NOMO-1 treated with dmso at 0.1 percent for 144 hours (cell line): ENCODE measurements at regions not wholly inside any gene's neighbourhood (a gene's known extent, or its start where the extent isn't known, plus 50 kb on each side); places are given as distances from the start of the nearest gene placed in this dataset.

Source experiments
- DNase-seq: peaks from one replicate; lab custom pipeline; 2025; ENCODE audit not compliant: unreplicated experiment; lab: John Stamatoyannopoulos, UW

DNA sequence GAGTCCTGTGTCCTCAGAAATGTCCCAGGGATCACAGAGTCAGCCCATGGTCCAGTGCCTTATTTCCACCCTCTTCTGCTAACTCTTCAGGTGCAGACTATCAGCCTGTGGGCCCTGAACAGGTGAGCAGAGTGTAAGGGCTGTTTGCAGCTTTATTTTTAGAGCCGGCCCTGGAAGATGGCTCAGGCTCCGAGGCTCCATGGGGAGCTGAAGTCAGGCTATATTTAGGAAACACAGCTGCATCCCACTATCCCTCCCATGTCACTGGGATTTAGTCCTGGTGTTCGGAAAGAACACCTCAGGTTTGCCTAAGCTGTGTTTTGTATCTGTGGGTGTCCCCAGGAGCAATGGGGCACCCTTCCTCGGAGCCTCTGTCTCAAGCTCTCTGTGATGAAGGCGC, 126.9 kb downstream of the RPS24 start:
- no peak for DNase-seq

DNA sequence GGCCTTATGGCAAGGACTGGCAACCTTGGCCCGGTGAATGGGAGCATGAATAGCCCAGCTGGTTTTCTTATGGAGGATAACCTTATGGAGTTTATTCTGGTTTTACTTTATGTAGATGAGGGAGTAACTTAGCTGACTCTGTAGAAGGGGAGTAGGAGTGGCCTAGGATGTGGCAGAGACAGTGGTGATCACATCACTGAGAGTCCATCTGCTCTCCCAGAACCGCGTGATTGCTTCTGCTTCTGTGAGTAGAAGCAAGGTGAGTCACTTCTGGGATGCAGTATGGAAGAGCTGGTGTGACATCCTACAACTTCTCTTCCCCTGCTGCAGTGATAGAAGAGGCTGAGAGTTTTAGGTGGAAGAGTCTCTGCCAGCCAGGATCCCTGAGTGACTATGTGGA, 129.2 kb downstream of the RPS24 start:
- DNase-seq = no peak

DNA sequence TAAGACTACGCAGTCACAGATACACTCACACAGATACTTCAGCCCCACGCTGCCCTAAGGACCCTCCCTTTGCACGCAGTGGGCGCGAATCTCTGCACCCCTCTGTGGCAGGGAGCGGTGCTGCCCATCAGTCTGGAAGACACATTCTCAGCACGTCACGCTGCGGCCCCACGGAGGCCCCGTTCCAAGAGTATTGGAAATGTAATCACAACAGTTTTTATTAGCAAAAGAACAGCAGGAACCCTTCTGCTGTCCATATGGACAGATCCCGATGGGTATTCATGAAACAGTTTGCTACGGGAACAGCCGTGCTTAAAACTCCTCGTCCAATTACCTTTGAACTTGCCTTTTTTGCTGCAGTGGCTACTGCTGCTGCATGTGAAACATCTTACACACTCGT, 131.0 kb downstream of the RPS24 start:
- no peak for DNase-seq

DNA sequence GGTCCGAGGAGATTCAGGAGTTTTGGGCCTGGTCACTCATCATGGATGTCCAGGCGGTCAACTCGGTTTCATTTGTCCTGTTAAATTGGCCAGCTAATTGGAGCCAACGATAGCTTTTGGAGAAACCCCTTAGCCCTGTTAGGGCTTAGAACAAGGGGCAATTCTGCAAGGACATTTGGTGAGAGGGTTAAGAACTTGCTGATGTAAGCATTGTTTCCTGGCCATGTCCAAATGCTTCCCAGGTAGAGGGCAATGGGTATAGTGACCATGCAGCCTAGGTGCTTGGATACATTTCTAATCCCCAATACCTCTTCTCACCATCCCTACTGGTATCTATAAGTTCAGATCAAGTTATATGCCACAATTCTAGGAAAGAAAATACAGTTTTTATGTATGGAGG, 131.5 kb downstream of the RPS24 start:
- DNase-seq = no peak

DNA sequence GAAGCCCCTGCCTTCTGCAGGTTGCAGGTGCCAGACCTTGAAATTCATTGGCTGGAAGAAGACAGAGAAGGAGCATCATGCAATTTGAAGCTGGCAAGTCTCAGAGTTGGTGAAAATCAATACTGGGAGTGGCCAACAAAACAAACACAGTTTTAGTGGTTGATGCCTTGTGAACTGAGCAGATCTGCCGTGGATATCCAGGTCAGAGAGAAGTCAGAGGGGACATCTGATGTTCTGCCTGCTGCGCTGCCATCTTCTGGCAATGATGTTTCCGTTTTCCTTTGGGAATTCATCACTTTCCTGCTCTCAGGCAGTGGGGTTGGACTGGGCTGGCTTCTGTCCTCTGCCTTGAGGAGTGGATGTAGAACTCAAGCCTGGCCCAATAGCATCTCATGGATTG, 132.0 kb downstream of the RPS24 start:
- DNase-seq = no peak

DNA sequence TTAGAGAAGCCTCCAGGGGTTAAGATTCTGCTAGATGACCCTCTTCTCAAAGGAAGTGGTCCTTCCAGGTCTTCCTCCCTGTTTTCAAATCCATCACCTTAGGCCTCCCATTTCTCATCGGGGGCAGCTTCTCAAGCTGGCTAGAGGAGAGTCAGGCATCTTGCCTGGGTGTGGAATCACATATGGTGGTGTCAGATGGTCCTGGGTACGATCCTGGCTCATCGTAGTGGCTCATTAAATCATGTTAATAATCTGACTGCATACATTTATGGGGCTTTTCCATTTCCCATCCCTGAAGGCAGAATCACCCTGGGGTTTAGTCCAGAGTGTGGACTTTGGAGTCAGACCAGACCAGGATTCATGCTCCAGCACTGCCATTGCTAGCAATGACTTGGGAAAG, 132.6 kb downstream of the RPS24 start:
- no peak for DNase-seq

GRCh38 chr10:78169214-78169613, 135.6 kb downstream of the RPS24 start:
- DNase-seq = no peak

DNA sequence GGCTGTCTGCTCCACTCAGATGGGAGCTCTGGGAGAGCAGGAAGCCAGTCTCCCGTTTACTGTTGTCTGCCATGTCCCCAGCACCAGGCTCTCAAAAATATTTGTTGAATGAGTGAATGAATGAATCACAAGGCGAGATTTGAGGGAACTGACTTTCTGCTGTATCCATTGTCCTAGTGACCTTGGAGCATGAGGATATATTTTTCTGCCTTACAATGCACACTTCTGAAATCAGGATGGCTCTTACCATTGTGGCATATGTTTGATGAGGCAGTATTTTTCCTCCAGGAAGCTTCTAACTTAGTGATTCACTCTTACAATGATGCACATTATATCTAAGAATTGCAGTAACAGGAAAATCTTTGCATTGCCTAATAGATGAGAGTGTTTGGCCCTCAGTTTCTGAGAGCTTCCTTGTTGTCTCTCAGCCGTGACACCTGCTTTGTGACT, 136.4 kb downstream of the RPS24 start:
- DNase-seq = no peak

DNA sequence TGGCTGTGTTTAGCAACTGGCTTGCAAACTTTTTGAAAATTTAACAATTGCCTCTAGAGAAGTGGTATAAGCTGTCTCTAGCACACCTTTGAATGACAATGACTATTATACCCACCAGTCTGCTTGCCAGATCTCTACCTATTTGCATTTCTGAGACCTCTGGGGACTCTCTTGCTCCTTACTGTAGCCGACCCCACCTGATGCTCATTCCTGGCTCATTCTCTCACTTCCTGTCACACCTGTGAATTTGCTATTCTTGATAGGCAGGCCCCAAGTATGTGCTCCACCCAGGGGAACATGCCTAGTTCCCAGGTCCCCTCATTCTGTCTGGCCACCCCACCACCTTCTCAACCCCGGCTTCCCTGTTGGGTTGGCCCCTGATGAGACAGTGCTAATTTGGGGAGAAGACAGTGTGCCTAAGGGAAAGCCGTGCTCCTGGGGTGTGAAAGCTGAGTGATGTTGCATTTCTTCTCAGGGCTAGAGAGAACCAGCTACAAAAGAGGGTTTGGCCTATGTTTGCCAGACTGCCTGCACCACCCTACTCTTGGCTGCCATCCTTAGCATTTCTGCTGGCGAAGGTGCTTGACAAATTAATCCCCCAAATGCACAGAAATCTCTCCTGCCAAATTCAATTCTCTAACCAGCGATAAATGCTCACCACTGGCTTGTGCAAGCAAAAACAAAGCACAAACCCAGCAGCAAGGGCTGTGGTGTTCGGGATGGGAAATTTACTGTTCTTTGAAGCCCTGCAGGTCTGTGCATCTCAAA, 138.2 kb downstream of the RPS24 start:
- no peak for DNase-seq

- DNase-seq = no peak
Observed at GRCh38 chr10:78173360-78174015, 139.8 kb downstream of the RPS24 start.

DNA sequence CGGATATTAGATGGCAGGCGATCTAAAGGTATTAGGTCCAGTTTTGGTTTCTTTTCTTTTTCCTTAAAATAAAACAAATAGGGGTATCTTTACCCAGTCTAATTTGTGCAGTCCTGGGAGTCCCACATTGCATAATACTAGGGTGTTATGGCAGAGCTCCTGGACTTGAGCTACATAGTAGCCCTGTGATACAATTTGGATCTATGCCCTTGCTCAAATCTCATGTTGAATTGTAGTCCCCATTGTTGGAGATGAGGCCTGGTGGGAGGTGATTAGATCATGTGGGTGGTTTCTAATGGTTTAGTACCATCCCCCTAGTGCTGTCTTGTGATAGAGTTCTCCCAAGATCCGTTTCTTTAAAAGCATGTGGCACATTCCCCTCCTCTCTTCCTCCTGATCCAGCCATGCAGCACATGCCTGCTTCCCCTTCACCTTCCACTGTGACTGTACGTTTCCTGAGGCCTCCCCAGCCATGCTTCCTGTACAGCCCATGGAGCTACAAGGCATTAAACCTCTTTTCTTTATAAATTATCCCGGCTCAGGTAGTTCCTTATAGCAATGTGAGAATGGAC, 141.9 kb downstream of the RPS24 start:
- no peak for DNase-seq

DNA sequence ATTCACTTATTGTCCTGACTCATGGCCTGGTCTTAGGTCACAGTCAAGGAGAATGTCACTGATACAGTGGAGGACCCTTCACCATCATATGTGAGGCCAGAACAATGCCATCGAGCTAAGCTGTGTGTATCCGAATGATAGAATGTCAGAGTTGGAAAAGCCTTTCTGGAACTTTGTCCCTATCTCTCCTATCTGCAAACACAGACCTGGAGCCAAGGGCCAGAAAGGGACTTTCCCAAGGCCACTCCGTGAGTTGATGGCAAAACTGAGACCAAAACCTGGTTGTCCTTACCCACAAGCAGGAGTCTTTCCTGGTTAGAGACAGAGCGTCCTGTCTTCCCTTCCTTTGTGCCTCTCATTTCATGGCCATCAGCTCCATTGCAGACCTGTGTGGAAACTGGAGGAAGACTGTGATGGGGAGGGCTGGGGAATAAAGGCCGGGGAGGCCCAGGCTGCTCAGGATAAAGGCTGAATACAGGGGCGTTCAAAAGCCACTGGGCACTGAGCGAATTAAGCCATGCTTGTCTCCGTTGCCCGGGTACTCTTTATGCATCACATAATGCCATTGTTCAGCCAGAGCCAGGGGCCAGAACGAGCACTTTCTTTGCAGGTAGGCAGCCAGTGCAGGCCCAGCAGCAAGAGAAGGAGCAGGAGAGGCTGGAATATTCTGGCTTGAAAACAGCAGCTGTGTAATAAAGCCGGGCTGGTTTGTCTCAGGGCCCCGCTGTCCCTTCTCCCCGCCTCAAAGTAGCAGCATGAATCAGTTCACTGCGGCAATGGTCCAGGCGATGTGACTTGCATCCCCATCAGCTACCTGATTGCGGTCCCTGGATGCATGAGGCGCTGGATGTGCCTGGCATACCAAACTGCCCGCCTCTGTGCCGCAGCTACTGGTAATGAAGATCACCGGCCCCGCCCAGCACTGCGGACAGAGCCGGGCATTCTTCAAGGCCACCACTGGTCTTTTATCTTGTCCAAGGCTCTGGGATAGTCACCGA, 143.0 kb downstream of the RPS24 start:
- no peak for DNase-seq

DNA sequence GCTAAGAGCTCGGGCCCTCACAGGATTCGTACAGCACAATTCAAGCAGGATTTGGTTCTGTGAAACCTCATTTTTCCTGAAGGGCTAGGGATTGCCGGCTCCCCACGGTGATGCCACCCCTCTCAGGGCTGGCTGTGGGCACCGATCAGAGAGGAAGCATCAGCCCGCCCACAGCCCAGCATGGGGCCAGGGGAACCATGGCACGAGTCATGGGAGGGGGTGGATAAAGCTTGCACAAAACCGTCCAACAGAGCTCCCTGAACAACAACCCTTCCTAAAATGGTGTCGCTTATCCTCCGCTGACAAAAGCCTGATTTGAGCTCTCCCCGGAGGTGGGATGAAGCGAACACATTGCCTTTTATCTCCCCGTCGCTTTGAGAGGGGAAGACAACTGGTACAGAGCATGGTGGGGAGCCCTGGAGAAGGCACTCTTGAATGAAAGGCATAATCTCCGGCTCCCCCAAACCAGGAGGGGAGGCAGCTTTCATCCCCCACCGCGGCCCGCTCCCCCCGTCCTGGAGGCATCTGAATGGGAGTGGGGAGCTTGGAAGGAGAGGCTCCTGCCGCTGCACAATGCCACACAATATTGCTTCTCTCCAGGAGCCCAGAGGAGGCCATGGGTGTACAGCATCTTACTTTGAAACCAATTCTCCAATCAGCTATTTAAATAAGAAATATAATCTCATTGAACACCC, 144.0 kb downstream of the RPS24 start:
- DNase-seq = no peak

- DNase-seq = no peak
Observed at GRCh38 chr10:78178397-78178796, 144.7 kb downstream of the RPS24 start.

DNA sequence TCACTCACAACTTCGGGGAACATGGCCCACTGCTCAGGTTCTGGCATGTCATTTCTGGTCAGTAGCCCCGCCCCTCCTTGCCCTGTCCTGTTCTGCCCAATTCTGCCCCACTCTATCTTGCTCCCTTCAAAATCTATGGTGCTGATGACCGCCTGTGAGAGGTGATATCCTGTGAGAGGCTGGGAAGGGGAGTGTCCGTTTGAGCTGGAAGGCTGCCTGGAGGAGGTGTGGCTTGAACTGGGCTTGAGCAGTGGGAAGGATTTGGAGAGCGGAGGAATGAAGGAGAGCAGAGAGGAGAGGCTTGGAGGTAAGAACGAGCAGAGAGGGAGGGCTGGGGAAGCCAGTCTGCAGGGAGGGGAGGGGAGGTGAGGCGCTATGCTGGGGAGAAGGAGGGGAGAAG, 145.3 kb downstream of the RPS24 start:
- no peak for DNase-seq

- no peak for DNase-seq
Observed at GRCh38 chr10:78179886-78180705, 146.4 kb downstream of the RPS24 start.

DNA sequence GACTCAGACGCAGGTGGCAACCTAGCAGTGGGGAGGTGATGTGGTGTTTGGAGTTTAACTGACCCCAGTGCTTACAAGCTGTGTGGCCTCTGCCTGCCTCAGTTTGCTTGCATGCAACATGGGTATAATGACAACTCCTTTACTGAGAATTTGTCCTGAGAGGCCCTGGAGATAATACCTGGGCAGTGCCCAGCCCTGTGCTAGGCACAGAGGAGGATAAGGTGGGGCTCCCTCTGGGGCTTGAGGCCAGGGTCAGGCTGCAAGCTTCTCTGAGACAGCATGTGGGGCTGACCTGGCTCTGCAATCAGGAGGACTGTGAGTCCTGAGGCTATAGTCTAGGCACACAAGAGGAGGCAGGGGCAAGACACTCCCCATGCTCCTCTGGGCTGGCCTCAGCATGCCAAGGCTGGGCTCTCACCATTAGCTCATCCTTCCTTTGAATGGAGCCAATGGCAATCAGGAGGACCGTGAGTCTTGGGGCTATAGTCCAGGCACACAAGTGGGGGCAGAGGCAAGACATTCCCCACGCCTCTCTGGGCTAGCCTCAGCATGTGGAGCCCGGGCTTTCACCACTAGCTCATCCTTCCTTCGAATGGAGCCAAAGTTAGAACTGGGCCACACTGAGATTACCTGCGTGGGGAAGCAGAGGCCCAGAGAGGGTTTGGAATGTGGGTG, 147.9 kb downstream of the RPS24 start:
- DNase-seq = no peak

GRCh38 chr10:78182841-78183240, 149.2 kb downstream of the RPS24 start:
- no peak for DNase-seq
